Mesenchymal stem cell (in vitro differentiated cells and primary cell): ENCODE measurements at regions not wholly inside any gene's neighbourhood (a gene's known extent, or its start where the extent isn't known, plus 50 kb on each side); places are given as distances from the start of the nearest gene placed in this dataset.

Experiments used
- DNase-seq: peaks from one replicate; pipeline ENCODE4 v3.0.0-alpha.2; 2013
- H2AFZ ChIP-seq: one replicate; pipeline ENCODE4 v1.6.1; 2013; ENCODE audit warnings: low read depth, mild to moderate bottlenecking, control low read depth, inconsistent platforms, low read length, moderate library complexity
- H2AK5ac ChIP-seq: 2 replicates; pipeline ENCODE4 v1.6.1; 2013; ENCODE audit warnings: low read length, moderate library complexity, mild to moderate bottlenecking, inconsistent platforms; ENCODE audit not compliant: severe bottlenecking
- H2BK120ac ChIP-seq: one replicate; pipeline ENCODE4 v1.6.1; 2013; ENCODE audit warnings: low read depth, mild to moderate bottlenecking, inconsistent platforms, low read length, moderate library complexity
- H2BK12ac ChIP-seq, 2 experiments: one replicate each; pipeline ENCODE4 v1.6.1; 2013; ENCODE audit warnings: inconsistent platforms in 2 of 2, low read length in 2 of 2, mild to moderate bottlenecking in 2 of 2, moderate library complexity in 2 of 2, control low read depth in 1 of 2
- H2BK15ac ChIP-seq: one replicate; pipeline ENCODE4 v1.6.1; 2013; ENCODE audit warnings: mild to moderate bottlenecking, low read depth, inconsistent platforms; ENCODE audit not compliant: poor library complexity, severe bottlenecking
- H2BK5ac ChIP-seq: 2 replicates; pipeline ENCODE4 v1.6.1; 2013; ENCODE audit warnings: low read depth, mild to moderate bottlenecking, low read length, control low read depth, inconsistent platforms; ENCODE audit not compliant: poor library complexity, severe bottlenecking
- H3K14ac ChIP-seq, 2 experiments: one replicate each; pipeline ENCODE4 v1.6.1; 2013; ENCODE audit warnings: inconsistent platforms in 2 of 2, low read length in 2 of 2, control low read depth in 1 of 2, mild to moderate bottlenecking in 1 of 2, moderate library complexity in 1 of 2
- H3K18ac ChIP-seq, 2 experiments: one replicate each; pipeline ENCODE4 v1.6.1; 2013; ENCODE audit warnings: inconsistent platforms in 2 of 2, low read length in 2 of 2, control low read depth in 1 of 2, low read depth in 1 of 2, mild to moderate bottlenecking in 1 of 2
- H3K23ac ChIP-seq, 2 experiments: one replicate each; pipeline ENCODE4 v1.6.1; 2013; ENCODE audit warnings: inconsistent platforms in 2 of 2, low read length in 2 of 2, mild to moderate bottlenecking in 2 of 2, moderate library complexity in 2 of 2, control low read depth in 1 of 2
- H3K27ac ChIP-seq: 2 replicates; pipeline ENCODE4 v1.5.1; 2013; ENCODE audit warnings: mild to moderate bottlenecking, moderate library complexity, low read length, control low read depth, inconsistent platforms; ENCODE audit not compliant: poor library complexity, severe bottlenecking
- H3K27me3 ChIP-seq, 2 experiments: 2 replicates each; pipeline versions ENCODE4 v1.6.1 to v1.7.0; 2013; ENCODE audit warnings: low read length in 2 of 2, mild to moderate bottlenecking in 2 of 2, moderate library complexity in 2 of 2, control low read depth in 1 of 2, inconsistent platforms in 1 of 2; ENCODE audit not compliant: control insufficient read depth in 1 of 2, insufficient read depth in 1 of 2
- H3K36me3 ChIP-seq, 2 experiments: 2 replicates each; pipeline versions ENCODE4 v1.6.1 to v1.7.0; 2013; ENCODE audit warnings: low read length in 2 of 2, control low read depth in 1 of 2, inconsistent platforms in 1 of 2, low read depth in 1 of 2, mild to moderate bottlenecking in 1 of 2; ENCODE audit not compliant: insufficient read depth in 2 of 2, control insufficient read depth in 1 of 2
- H3K4ac ChIP-seq, 2 experiments: one replicate each; pipeline ENCODE4 v1.6.1; 2013; ENCODE audit warnings: inconsistent platforms in 2 of 2, low read length in 2 of 2, mild to moderate bottlenecking in 2 of 2, moderate library complexity in 2 of 2, control low read depth in 1 of 2, low read depth in 1 of 2
- H3K4me1 ChIP-seq: 2 replicates; pipeline ENCODE4 v1.6.1; 2013; ENCODE audit warnings: low read depth, low read length, control low read depth; ENCODE audit not compliant: control insufficient read depth, insufficient read depth
- H3K4me2 ChIP-seq: 2 replicates; pipeline ENCODE4 v1.6.1; 2013; ENCODE audit warnings: low read length, mild to moderate bottlenecking, inconsistent platforms; ENCODE audit not compliant: poor library complexity, severe bottlenecking
- H3K4me3 ChIP-seq, 2 experiments: 2 replicates each; pipeline versions ENCODE4 v1.5.1 to v1.7.0; 2013; ENCODE audit warnings: low read length in 2 of 2, mild to moderate bottlenecking in 2 of 2, control low read depth in 1 of 2, low read depth in 1 of 2; ENCODE audit not compliant: insufficient read depth in 1 of 2
- H3K79me1 ChIP-seq: replicated peaks from 2 replicates; pipeline ENCODE4 v1.6.1; 2013; ENCODE audit warnings: mild to moderate bottlenecking, control low read depth, low read length, inconsistent platforms; ENCODE audit not compliant: poor library complexity, severe bottlenecking
- H3K9ac ChIP-seq: 2 replicates; pipeline ENCODE4 v1.7.0; 2013; ENCODE audit warnings: mild to moderate bottlenecking, low read length, moderate library complexity
- H3K9me3 ChIP-seq: 2 replicates; pipeline ENCODE4 v1.7.0; 2013; ENCODE audit warnings: mild to moderate bottlenecking, low read length; ENCODE audit not compliant: control insufficient read depth
- H4K8ac ChIP-seq: one replicate; pipeline ENCODE4 v1.6.1; 2013; ENCODE audit warnings: inconsistent platforms, mild to moderate bottlenecking, low read length, moderate library complexity
- H4K91ac ChIP-seq: one replicate; pipeline ENCODE4 v1.6.1; 2013; ENCODE audit warnings: mild to moderate bottlenecking, low read length, inconsistent platforms
- WGBS: methylation state at CpG from one replicate; pipeline ENCODE4 v1.1.7; 2013; ENCODE audit warnings: mixed read lengths; 5-methylcytosine and 5-hydroxymethylcytosine counted together

- Histone ChIP-seq H2BK15ac (no peak overlapping the region), H2BK120ac (no peak overlapping the region), H2AK5ac (no peak overlapping the region), H4K91ac (no peak overlapping the region), H2BK12ac (no peak overlapping the region), H2AFZ (no peak overlapping the region), H3K23ac (no peak overlapping the region), H2BK5ac (no peak overlapping the region), H3K27me3 (peaks cover 0 to 15% of the 10 kb centered on the region in 2 experiments), H3K4me1 (no peaks in the 10 kb centered on the region), H3K36me3 (no peaks in the 10 kb centered on the region), H4K8ac (no peak overlapping the region), H3K9me3 (no peaks in the 10 kb centered on the region), H3K18ac (no peak overlapping the region), H3K4ac (no peak overlapping the region), H3K27ac (no peak overlapping the region), H3K4me2 (no peak overlapping the region), H3K79me1 (no peaks in the 10 kb centered on the region), H3K14ac (no peak overlapping the region), H3K9ac (no peak overlapping the region), H3K4me3 (no peak overlapping the region)
- 60% methylated on average over 5 of the region's 7 CpGs for WGBS
- DNase-seq: no peak
Observed at GRCh38 chr16:9259914-9260608, 168.6 kb downstream of the HAPSTR1 start.

DNA sequence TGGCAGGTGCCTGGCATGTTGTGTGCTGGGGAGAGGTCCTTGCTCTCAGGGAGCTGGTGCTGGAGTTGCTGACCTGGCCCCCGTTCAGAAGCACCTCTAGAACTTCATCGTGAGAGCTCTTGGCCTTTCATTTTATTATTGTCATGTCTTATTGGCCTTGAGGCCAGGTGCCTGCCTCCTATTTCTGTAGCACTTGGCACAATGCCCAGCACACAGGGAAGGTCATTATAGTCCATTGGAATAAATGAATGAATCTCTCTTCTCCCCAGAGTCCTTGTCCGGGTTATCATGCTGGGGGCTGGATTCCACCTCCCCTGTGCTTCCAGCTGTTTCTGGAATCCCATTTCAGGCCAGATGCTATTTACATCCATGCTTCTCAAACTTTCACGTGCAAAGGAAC is 169.2 kb downstream of the HAPSTR1 start:
- Histone ChIP-seq H2AFZ (no peak overlapping the region), H3K4me1 (no peaks in the 10 kb centered on the region), H3K14ac (no peak overlapping the region), H4K8ac (no peak overlapping the region), H2AK5ac (no peak overlapping the region), H3K36me3 (no peaks in the 10 kb centered on the region), H3K27me3 (peaks cover 0 to 13% of the 10 kb centered on the region in 2 experiments), H2BK120ac (no peak overlapping the region), H2BK5ac (no peak overlapping the region), H3K9me3 (no peaks in the 10 kb centered on the region), H3K27ac (no peak overlapping the region), H3K4me2 (no peak overlapping the region), H3K4ac (no peak overlapping the region), H2BK12ac (no peak overlapping the region), H3K79me1 (no peaks in the 10 kb centered on the region), H3K9ac (no peak overlapping the region), H3K18ac (no peak overlapping the region), H3K23ac (no peak overlapping the region), H4K91ac (no peak overlapping the region), H2BK15ac (no peak overlapping the region), H3K4me3 (no peak overlapping the region)
- WGBS: 60% methylated on average over 4 of the region's 4 CpGs
- DNase-seq: no peak

DNA sequence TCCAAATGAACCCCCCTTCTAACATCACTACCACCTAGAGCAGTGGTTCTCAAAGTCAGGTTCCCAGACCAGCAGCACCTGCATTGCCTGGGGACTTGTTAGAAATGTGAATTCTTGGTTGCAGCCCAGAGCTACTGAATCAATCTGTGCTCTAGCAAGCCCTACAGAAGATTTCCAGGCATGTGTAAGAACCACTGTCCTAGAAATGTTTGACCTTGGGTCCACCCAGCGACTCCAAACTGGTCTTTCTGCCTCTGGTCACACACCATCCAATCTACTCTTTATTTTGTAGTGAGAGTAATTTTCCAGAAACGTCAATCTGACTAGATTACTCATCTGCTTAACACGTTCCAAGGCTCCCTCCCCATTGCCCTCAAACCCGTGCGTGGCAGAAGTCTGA is 169.9 kb downstream of the HAPSTR1 start:
- H2BK12ac ChIP-seq: no peak overlapping the region
- no peak overlapping the region for H2AK5ac ChIP-seq
- H3K9me3 ChIP-seq: no peaks in the 10 kb centered on the region
- peaks cover 0 to 11% of the 10 kb centered on the region in 2 experiments for H3K27me3 ChIP-seq
- H2AFZ ChIP-seq: no peak overlapping the region
- no peak overlapping the region for H3K18ac ChIP-seq
- H2BK5ac ChIP-seq: no peak overlapping the region
- WGBS: 57% methylated on average over 5 of the region's 5 CpGs
- no peak overlapping the region for H3K4me3 ChIP-seq
- H4K8ac ChIP-seq: no peak overlapping the region
- no peak overlapping the region for H3K4ac ChIP-seq
- H2BK120ac ChIP-seq: no peak overlapping the region
- no peaks in the 10 kb centered on the region for H3K36me3 ChIP-seq
- H4K91ac ChIP-seq: no peak overlapping the region
- H3K9ac ChIP-seq: no peak overlapping the region
- no peak for DNase-seq
- H3K4me2 ChIP-seq: no peak overlapping the region
- no peak overlapping the region for H2BK15ac ChIP-seq
- H3K23ac ChIP-seq: no peak overlapping the region
- no peaks in the 10 kb centered on the region for H3K79me1 ChIP-seq
- H3K4me1 ChIP-seq: no peaks in the 10 kb centered on the region
- no peak overlapping the region for H3K27ac ChIP-seq
- H3K14ac ChIP-seq: no peak overlapping the region

DNA sequence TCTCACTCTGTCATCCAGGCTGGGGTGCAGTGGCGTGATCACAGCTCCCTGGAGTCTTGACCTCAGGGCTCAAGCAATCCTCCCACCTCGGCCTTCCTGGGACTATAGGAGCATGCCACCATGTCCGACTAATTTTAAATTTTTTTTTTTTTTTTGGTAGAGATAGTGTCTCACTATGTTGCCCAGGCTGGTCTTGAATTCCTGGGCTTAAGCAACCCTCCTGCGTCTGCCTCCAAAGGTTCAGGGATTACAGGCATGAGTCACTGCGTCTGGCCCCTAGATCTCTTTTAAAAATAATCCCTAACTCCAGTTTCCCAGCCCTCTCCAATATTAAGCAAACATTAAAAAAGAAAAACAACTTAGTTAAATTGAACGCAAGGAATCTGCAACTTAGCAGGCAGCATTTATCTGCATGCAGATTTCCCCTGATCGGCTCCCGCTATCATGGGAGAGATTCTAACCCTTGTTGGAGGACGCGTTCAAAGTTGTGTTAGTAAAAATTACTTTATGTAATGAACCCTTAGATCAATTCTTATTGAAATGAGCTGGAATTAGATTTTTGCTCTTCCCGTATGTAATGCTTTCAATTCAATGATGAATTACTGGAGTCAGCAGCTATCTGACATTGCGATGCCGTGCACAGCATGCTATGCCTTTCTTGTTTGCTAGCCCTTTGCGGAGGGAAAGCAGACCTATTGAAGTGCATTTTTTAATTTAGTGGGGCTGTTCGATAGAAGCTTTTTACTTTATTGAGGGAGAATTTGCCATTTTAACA is 171.7 kb downstream of the HAPSTR1 start:
- Histone ChIP-seq H3K23ac (no peak overlapping the region), H3K36me3 (no peaks in the 10 kb centered on the region), H2BK15ac (no peak overlapping the region), H3K9ac (no peak overlapping the region), H3K4me2 (no peak overlapping the region), H2BK12ac (no peak overlapping the region), H3K27me3 (peaks cover 0 to 11% of the 10 kb centered on the region in 2 experiments), H2AFZ (no peak overlapping the region), H4K8ac (no peak overlapping the region), H3K27ac (no peak overlapping the region), H2BK120ac (no peak overlapping the region), H3K4ac (no peak overlapping the region), H2AK5ac (no peak overlapping the region), H3K9me3 (no peaks in the 10 kb centered on the region), H3K4me3 (no peak overlapping the region), H2BK5ac (no peak overlapping the region), H4K91ac (no peak overlapping the region), H3K18ac (no peak overlapping the region), H3K4me1 (no peaks in the 10 kb centered on the region), H3K79me1 (no peaks in the 10 kb centered on the region), H3K14ac (no peak overlapping the region)
- 88% methylated on average over 13 of the region's 15 CpGs for WGBS
- no peak for DNase-seq
